ENCODE measurements at regions not wholly inside any gene's neighbourhood (a gene's known extent, or its start where the extent isn't known, plus 50 kb on each side); places are given as distances from the start of the nearest gene placed in this dataset.

- TF ChIP-seq ZNF639 (tag by site-specific recombination; IDR thresholded peaks at IDR 0.05): no peak
- no peak for TF ChIP-seq ZNF610 (tag by site-specific recombination; IDR thresholded peaks at IDR 0.05; ENCODE audit: borderline replicate concordance)
- TF ChIP-seq ZNF169 (tag by site-specific recombination; IDR thresholded peaks at IDR 0.05): no peak
- no peak for TF ChIP-seq CTCF (tag by site-specific recombination; IDR thresholded peaks at IDR 0.05)
- no peak for TF ChIP-seq ZBTB11 (tag by site-specific recombination; conservative IDR thresholded peaks at IDR 0.05; ENCODE audit: low read depth)
These were observed 169.9 kb downstream of the HAPSTR1 start for GRCh38 chr16:9261376-9261775.
